ENCODE measurements at regions not wholly inside any gene's neighbourhood (a gene's known extent, or its start where the extent isn't known, plus 50 kb on each side); places are given as distances from the start of the nearest gene placed in this dataset.

DNA sequence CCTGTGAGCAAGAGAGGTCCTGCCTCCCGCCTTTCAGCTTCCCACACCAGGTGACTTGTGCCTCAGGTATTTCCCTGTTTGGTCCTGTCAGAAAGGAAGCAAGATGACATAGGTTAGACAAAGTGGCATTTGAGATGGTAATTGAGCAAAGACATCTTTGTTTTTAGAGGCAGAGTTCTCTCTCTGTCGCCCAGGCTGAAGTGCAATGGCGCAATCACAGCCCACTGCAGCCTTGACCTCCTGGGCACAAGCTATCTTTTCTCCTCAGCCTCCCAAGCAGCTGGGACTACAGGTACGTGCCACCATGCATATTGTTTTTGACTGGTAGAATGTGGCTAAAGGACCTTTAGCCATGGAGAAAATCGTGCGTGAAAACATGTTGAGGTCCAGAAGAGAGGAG, 339.1 kb downstream of the FGF9 start:
- TF ChIP-seq, protein P1, sequence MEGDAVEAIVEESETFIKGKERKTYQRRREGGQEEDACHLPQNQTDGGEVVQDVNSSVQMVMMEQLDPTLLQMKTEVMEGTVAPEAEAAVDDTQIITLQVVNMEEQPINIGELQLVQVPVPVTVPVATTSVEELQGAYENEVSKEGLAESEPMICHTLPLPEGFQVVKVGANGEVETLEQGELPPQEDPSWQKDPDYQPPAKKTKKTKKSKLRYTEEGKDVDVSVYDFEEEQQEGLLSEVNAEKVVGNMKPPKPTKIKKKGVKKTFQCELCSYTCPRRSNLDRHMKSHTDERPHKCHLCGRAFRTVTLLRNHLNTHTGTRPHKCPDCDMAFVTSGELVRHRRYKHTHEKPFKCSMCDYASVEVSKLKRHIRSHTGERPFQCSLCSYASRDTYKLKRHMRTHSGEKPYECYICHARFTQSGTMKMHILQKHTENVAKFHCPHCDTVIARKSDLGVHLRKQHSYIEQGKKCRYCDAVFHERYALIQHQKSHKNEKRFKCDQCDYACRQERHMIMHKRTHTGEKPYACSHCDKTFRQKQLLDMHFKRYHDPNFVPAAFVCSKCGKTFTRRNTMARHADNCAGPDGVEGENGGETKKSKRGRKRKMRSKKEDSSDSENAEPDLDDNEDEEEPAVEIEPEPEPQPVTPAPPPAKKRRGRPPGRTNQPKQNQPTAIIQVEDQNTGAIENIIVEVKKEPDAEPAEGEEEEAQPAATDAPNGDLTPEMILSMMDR (IDR thresholded peaks at IDR 0.05), result no peak
- TF ChIP-seq ZFX (IDR thresholded peaks at IDR 0.05; ENCODE audit: borderline replicate concordance), result no peak

Measured in 22Rv1 (cell line).